HEK293 (cell line): ENCODE measurements at regions not wholly inside any gene's neighbourhood (a gene's known extent, or its start where the extent isn't known, plus 50 kb on each side); places are given as distances from the start of the nearest gene placed in this dataset.

Source experiments
- BCL11A ChIP-seq: fragments of 450-650 bp; formaldehyde crosslinking; IDR thresholded peaks from 2 replicates; pipeline ENCODE4 v1.5.1; 2016; ENCODE audit warnings: low read depth, missing biosample characterization, missing genetic modification characterization
- REST ChIP-seq: fragments of 450-650 bp; formaldehyde crosslinking; IDR thresholded peaks from 2 replicates; pipeline ENCODE4 v1.5.1; 2016; ENCODE audit warnings: missing biosample characterization, missing genetic modification characterization
- ZBTB44 ChIP-seq: fragments of 450-650 bp; IDR thresholded peaks from 2 replicates; pipeline ENCODE4 v1.5.1; 2018; ENCODE audit warnings: missing biosample characterization, mild to moderate bottlenecking, missing genetic modification characterization
- ZNF146 ChIP-seq: fragments of 450-650 bp; formaldehyde crosslinking; IDR thresholded peaks from 2 replicates; pipeline ENCODE4 v1.5.1; 2016; ENCODE audit warnings: missing biosample characterization, missing genetic modification characterization
- ZNF184 ChIP-seq: fragments of 450-650 bp; IDR thresholded peaks from 2 replicates; pipeline ENCODE4 v1.5.1; 2018; ENCODE audit warnings: missing biosample characterization, mild to moderate bottlenecking, missing genetic modification characterization
- ZNF248 ChIP-seq: fragments of 450-650 bp; formaldehyde crosslinking; IDR thresholded peaks from 2 replicates; pipeline ENCODE4 v1.5.1; 2017; ENCODE audit warnings: missing biosample characterization, missing genetic modification characterization
- ZNF274 ChIP-seq, 2 experiments: fragments of 200-500 bp in 1 of 2; fragments of 450-650 bp in 1 of 2; sonication (Bioruptor generic) in 1 of 2; formaldehyde crosslinking in 1 of 2; IDR thresholded peaks; 2 replicates each; pipeline versions ENCODE4 v1.5.1 to v1.6.1; 2014 to 2016; ENCODE audit warnings: borderline replicate concordance in 1 of 2, inconsistent platforms in 1 of 2, low read length in 1 of 2, missing biosample characterization in 1 of 2, missing genetic modification characterization in 1 of 2
- ZNF280D ChIP-seq: fragments of 450-650 bp; formaldehyde crosslinking; IDR thresholded peaks from 2 replicates; pipeline ENCODE4 v1.5.1; 2016; ENCODE audit warnings: missing biosample characterization, missing genetic modification characterization
- ZNF324 ChIP-seq: fragments of 450-650 bp; formaldehyde crosslinking; IDR thresholded peaks from 2 replicates; pipeline ENCODE4 v1.5.1; 2016; ENCODE audit warnings: missing biosample characterization, missing genetic modification characterization
- ZNF561 ChIP-seq: fragments of 450-650 bp; IDR thresholded peaks from 2 replicates; pipeline ENCODE4 v1.5.1; 2018; ENCODE audit warnings: missing biosample characterization, missing genetic modification characterization, borderline replicate concordance
- TF ChIP-seq, protein P1 (sequence below): fragments of 450-650 bp; formaldehyde crosslinking; IDR thresholded peaks from 2 replicates; pipeline ENCODE4 v1.5.1; 2016; ENCODE audit warnings: missing biosample characterization, missing genetic modification characterization

DNA sequence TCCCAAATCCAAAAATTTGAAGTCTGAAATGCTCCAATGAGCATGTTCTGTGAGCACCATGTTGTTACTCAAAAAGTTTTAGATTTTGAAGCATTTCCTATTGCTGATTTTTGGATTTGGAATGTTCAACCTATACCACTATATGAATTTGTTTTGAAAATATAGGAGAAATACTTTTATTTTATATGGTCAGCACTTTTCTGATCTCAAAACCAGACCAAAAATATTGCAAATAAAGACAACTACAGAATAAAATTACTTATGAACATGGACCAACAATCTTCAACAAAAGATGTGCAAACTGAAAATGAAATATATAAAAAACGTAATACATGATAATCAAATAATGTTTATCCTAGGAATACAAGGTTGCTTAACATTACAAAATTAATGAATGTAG is 73.7 kb upstream of the APOBEC4 start:
- TF ChIP-seq ZNF280D (tag by site-specific recombination) (no peak), BCL11A (tag by site-specific recombination) (no peak), ZNF248 (tag by site-specific recombination) (no peak), ZBTB44 (tag by site-specific recombination) (no peak), REST (tag by site-specific recombination) (no peak), ZNF324 (no peak), ZNF274 (IDR thresholded peaks at IDR 0.05; ENCODE audit: low read length) (no peak), ZNF274 (tag by site-specific recombination; IDR thresholded peaks at IDR 0.05; ENCODE audit: borderline replicate concordance) (no peak), ZNF561 (tag by site-specific recombination) (no peak), ZNF146 (tag by site-specific recombination) (no peak), ZNF184 (tag by site-specific recombination) (no peak)
- TF ChIP-seq, protein P1, sequence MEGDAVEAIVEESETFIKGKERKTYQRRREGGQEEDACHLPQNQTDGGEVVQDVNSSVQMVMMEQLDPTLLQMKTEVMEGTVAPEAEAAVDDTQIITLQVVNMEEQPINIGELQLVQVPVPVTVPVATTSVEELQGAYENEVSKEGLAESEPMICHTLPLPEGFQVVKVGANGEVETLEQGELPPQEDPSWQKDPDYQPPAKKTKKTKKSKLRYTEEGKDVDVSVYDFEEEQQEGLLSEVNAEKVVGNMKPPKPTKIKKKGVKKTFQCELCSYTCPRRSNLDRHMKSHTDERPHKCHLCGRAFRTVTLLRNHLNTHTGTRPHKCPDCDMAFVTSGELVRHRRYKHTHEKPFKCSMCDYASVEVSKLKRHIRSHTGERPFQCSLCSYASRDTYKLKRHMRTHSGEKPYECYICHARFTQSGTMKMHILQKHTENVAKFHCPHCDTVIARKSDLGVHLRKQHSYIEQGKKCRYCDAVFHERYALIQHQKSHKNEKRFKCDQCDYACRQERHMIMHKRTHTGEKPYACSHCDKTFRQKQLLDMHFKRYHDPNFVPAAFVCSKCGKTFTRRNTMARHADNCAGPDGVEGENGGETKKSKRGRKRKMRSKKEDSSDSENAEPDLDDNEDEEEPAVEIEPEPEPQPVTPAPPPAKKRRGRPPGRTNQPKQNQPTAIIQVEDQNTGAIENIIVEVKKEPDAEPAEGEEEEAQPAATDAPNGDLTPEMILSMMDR = no peak
